Activated B cell treated with CpG ODN at 0.5 μM for 24 hours (primary cell): ENCODE measurements at regions not wholly inside any gene's neighbourhood (a gene's known extent, or its start where the extent isn't known, plus 50 kb on each side); places are given as distances from the start of the nearest gene placed in this dataset.
"Not testable (repeated sequence)": the region's sequence is repeated elsewhere in the genome, so short reads cannot be mapped to it uniquely, and the experiment has no call there.

Experiments used
- ATAC-seq: fragments of 200-7000 bp; cut with Tn5 transposase; one replicate; pipeline ENCODE4 v1.10.0; 2021; ENCODE audit warnings: low read depth, mild to moderate bottlenecking, moderate library complexity
- CTCF ChIA-PET: fragments of 350-600 bp; sonication (Branson Sonifier 250); formaldehyde crosslinking; loops from one replicate; lab custom pipeline; 2021; ENCODE audit warnings: antibody characterized with exemption; lab: Charles Lee
- POLR2A ChIA-PET: fragments of 350-600 bp; sonication (Branson Sonifier 250); formaldehyde crosslinking; loops from one replicate; lab custom pipeline; 2021; ENCODE audit warnings: antibody characterized with exemption; lab: Charles Lee
- DNase-seq: peaks from one replicate; pipeline ENCODE4 v3.0.0; 2022
- H3K27ac Mint-ChIP-seq: one replicate; pipeline ENCODE4 v1.8.0; 2020; ENCODE audit warnings: mixed read lengths
- H3K27me3 Mint-ChIP-seq: one replicate; pipeline ENCODE4 v1.8.0; 2021; ENCODE audit warnings: mixed read lengths
- H3K36me3 Mint-ChIP-seq: one replicate; pipeline ENCODE4 v1.8.0; 2021; ENCODE audit warnings: low read depth, mixed read lengths
- H3K4me1 Mint-ChIP-seq: one replicate; pipeline ENCODE4 v1.8.0; 2021; ENCODE audit warnings: mixed read lengths
- H3K4me3 Mint-ChIP-seq: one replicate; pipeline ENCODE4 v1.8.0; 2020; ENCODE audit warnings: mild to moderate bottlenecking, mixed read lengths
- H3K9me3 Mint-ChIP-seq: one replicate; pipeline ENCODE4 v1.8.0; 2020; ENCODE audit warnings: mixed read lengths
- intact Hi-C: fragments of 100-400 bp; cut with micrococcal nuclease; formaldehyde crosslinking; loops from one replicate; pipeline ENCODE4 v1.15.1; 2024
- TF ChIP-seq, protein P1 (sequence below): fragments of 200-600 bp; IDR thresholded peaks from one replicate; pipeline ENCODE4 v1.8.0; 2022; ENCODE audit warnings: antibody characterized with exemption, mild to moderate bottlenecking

DNA sequence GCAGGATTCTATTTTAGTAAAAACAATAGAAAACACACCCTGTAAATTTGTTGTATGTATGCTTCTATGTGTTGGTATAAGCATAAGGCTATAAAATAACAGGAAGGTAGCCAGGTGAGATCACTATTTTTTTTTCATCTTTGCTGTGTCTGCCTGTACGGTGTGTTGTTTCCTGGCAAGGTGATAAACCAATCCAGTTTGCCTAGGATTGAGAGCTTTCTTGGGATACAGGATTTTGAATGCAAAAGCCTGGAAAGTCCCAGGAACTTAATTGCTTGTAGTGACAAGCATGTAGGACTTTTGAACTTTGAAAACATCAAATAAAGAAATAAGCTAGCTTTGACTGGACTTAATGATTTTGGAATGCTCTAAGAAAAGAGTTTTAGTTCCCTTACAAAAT is 83.3 kb upstream of the RORB start:
- Mint-ChIP-seq H3K27ac (no peak overlapping the region), H3K4me1 (no peaks in the 10 kb centered on the region), H3K4me3 (no peak overlapping the region), H3K36me3 (no peaks in the 10 kb centered on the region), H3K9me3 (no peaks in the 10 kb centered on the region), H3K27me3 (no peaks in the 10 kb centered on the region)
- ChIA-PET POLR2A (no interaction called here), CTCF (no interaction called here)
- ATAC-seq, result no peak
- no peak for DNase-seq
- TF ChIP-seq, protein P1, sequence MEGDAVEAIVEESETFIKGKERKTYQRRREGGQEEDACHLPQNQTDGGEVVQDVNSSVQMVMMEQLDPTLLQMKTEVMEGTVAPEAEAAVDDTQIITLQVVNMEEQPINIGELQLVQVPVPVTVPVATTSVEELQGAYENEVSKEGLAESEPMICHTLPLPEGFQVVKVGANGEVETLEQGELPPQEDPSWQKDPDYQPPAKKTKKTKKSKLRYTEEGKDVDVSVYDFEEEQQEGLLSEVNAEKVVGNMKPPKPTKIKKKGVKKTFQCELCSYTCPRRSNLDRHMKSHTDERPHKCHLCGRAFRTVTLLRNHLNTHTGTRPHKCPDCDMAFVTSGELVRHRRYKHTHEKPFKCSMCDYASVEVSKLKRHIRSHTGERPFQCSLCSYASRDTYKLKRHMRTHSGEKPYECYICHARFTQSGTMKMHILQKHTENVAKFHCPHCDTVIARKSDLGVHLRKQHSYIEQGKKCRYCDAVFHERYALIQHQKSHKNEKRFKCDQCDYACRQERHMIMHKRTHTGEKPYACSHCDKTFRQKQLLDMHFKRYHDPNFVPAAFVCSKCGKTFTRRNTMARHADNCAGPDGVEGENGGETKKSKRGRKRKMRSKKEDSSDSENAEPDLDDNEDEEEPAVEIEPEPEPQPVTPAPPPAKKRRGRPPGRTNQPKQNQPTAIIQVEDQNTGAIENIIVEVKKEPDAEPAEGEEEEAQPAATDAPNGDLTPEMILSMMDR, result no peak
- intact Hi-C loops, result no loop called here

DNA sequence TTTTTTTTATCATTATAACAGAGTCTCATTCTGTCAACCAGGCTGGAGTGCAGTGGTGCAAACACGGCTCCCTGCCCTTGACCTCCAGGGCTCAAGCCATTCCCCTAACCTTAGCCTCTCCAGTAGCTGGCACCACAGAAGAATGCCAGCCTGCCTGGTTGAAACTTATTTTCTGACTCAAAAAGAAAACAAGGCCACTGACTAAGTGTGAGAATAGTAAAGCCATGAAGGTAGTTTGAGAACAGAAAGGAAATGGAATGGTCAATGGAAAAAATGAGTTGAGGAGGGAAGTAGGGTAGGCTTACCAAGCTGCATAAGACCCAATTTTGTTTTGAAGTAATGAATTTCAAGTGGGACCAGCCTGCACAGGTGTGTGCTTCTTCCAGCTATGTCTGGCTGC is 82.8 kb upstream of the RORB start:
- DNase-seq, result no peak
- Mint-ChIP-seq H3K36me3 (no peaks in the 10 kb centered on the region), H3K9me3 (no peaks in the 10 kb centered on the region), H3K4me3 (no peak overlapping the region), H3K4me1 (no peaks in the 10 kb centered on the region), H3K27me3 (no peaks in the 10 kb centered on the region), H3K27ac (no peak overlapping the region)
- ChIA-PET POLR2A (no interaction called here), CTCF (no interaction called here)
- TF ChIP-seq, protein P1, result no peak
- ATAC-seq, result no peak
- intact Hi-C loops, result no loop called here

GRCh38 chr9:74415995-74416394 is 81.1 kb upstream of the RORB start:
- H3K4me1 Mint-ChIP-seq, result no peaks in the 10 kb centered on the region
- no peak overlapping the region for H3K27ac Mint-ChIP-seq
- POLR2A ChIA-PET, result no interaction called here
- no peaks in the 10 kb centered on the region for H3K27me3 Mint-ChIP-seq
- H3K9me3 Mint-ChIP-seq, result no peaks in the 10 kb centered on the region
- CTCF ChIA-PET, result no interaction called here
- no peaks in the 10 kb centered on the region for H3K36me3 Mint-ChIP-seq
- no peak overlapping the region for H3K4me3 Mint-ChIP-seq
- DNase-seq (no peak), ATAC-seq (no peak)
- TF ChIP-seq, protein P1, result no peak
- intact Hi-C loops, result no loop called here

DNA sequence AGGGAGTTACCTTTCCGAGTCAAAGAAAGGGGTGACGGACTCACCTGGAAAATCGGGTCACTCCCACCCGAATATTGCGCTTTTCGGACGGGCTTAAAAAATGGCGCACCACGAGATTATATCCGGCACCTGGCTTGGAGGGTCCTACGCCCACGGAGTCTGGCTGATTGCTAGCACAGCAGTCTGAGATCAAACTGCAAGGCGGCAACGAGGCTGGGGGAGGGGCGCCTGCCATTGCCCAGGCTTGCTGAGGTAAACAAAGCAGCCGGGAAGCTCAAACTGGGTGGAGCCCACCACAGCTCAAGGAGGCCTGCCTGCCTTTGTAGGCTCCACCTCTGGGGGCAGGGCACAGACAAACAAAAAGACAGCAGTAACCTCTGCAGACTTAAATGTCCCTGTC is 72.6 kb upstream of the RORB start:
- CTCF ChIA-PET, H3K36me3 Mint-ChIP-seq, H3K4me1 Mint-ChIP-seq, H3K9me3 Mint-ChIP-seq, H3K4me3 Mint-ChIP-seq, ATAC-seq, DNase-seq, POLR2A ChIA-PET, H3K27ac Mint-ChIP-seq, intact Hi-C loops, H3K27me3 Mint-ChIP-seq: not testable (repeated sequence)

DNA sequence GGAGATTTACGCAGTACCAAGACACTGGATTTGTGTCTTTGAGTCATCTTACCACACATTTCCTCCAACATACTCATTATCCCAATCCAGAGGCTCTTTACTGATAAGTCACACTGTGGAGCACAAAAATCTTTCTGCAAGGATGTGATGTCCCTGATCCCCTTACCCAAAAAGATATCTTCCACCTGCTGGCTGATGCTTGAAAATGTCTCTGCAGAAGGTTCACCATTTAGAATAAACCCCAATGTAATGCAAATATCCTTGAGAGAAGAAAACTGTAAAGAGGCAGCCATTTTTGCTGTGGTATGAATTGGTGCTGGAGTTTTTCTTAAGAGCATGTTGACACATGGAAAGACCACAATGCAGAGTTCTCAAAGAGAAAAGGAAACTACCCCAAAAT is 65.7 kb upstream of the RORB start:
- TF ChIP-seq, protein P1, result no peak
- CTCF ChIA-PET, result no interaction called here
- Mint-ChIP-seq H3K4me1 (no peaks in the 10 kb centered on the region), H3K9me3 (no peaks in the 10 kb centered on the region), H3K27me3 (no peaks in the 10 kb centered on the region), H3K4me3 (no peak overlapping the region), H3K27ac (no peak overlapping the region), H3K36me3 (no peaks in the 10 kb centered on the region)
- POLR2A ChIA-PET, result no interaction called here
- intact Hi-C loops, result no loop called here
- no peak for DNase-seq
- no peak for ATAC-seq

- H3K27me3 Mint-ChIP-seq, result no peaks in the 10 kb centered on the region
- ChIA-PET POLR2A (no interaction called here), CTCF (no interaction called here)
- TF ChIP-seq, protein P1, result no peak
- no peak for DNase-seq
- H3K4me1 Mint-ChIP-seq, result no peaks in the 10 kb centered on the region
- no peak overlapping the region for H3K4me3 Mint-ChIP-seq
- no peaks in the 10 kb centered on the region for H3K36me3 Mint-ChIP-seq
- peaks cover 2% of the 10 kb centered on the region for H3K9me3 Mint-ChIP-seq
- no peak for ATAC-seq
- no peak overlapping the region for H3K27ac Mint-ChIP-seq
- intact Hi-C loops, result no loop called here
Measured at GRCh38 chr9:74443036-74443750, 53.9 kb upstream of the RORB start.
